OCI-LY3 (cell line): ENCODE measurements at regions not wholly inside any gene's neighbourhood (a gene's known extent, or its start where the extent isn't known, plus 50 kb on each side); places are given as distances from the start of the nearest gene placed in this dataset.
A peak's percentile ranks its signal among the peaks of the same experiment; 100 is the strongest.

ENCODE experiments used
- H2AFZ ChIP-seq: fragments of 200-600, 300-600 bp; shearing (Covaris generic); 2 replicates; pipeline ENCODE4 v1.6.0; 2014; ENCODE audit warnings: antibody characterized with exemption, low read depth, low read length
- H3K27ac ChIP-seq: fragments of 200-600, 300-600 bp; sonication (generic); 2 replicates; pipeline ENCODE4 v1.5.1; 2014; ENCODE audit warnings: mild to moderate bottlenecking, low read length, moderate library complexity, mixed read lengths
- H3K27me3 ChIP-seq: fragments of 200-600, 300-600 bp; sonication (generic); 2 replicates; pipeline ENCODE4 v1.6.1; 2014; ENCODE audit warnings: low read depth, low read length, mixed read lengths
- H3K36me3 ChIP-seq: fragments of 200-600, 300-600 bp; sonication (generic); replicated peaks from 2 replicates; pipeline ENCODE3; 2014; ENCODE audit warnings: low read depth, low read length, mixed read lengths
- H3K4me1 ChIP-seq: fragments of 300-600, 200-600 bp; sonication (generic); 2 replicates; pipeline ENCODE4 v1.6.1; 2014; ENCODE audit warnings: low read length, mixed read lengths
- H3K4me2 ChIP-seq: fragments of 200-600, 300-600 bp; sonication (generic); 2 replicates; pipeline ENCODE4 v1.6.1; 2014; ENCODE audit warnings: low read length, mixed read lengths
- H3K4me3 ChIP-seq: fragments of 300-600, 200-600 bp; sonication (generic); 2 replicates; pipeline ENCODE4 v1.5.1; 2014; ENCODE audit warnings: antibody characterized with exemption, mild to moderate bottlenecking, low read length, moderate library complexity
- H3K79me2 ChIP-seq: fragments of 300-600, 200-600 bp; shearing (Covaris generic); 2 replicates; pipeline ENCODE4 v1.6.1; 2014; ENCODE audit warnings: mild to moderate bottlenecking, low read length, mixed read lengths
- H3K9ac ChIP-seq: fragments of 300-600, 200-600 bp; shearing (Covaris generic); 2 replicates; pipeline ENCODE4 v1.6.0; 2014; ENCODE audit warnings: mild to moderate bottlenecking, low read length, moderate library complexity
- H3K9me3 ChIP-seq: fragments of 200-600, 300-600 bp; shearing (Covaris generic); 2 replicates; pipeline ENCODE4 v1.6.1; 2014; ENCODE audit warnings: low read length, mixed read lengths; ENCODE audit not compliant: insufficient read depth
- H4K20me1 ChIP-seq: fragments of 200-600, 300-600 bp; sonication (generic); 2 replicates; pipeline ENCODE4 v1.6.1; 2016; ENCODE audit warnings: low read length, mixed read lengths; ENCODE audit not compliant: insufficient read depth
- CTCF ChIP-seq: fragments of 200-600, 300-600 bp; sonication (generic); IDR thresholded peaks from 2 replicates; pipeline ENCODE4 v1.5.1; 2014; ENCODE audit warnings: antibody characterized with exemption, low read length, low read depth
- EZH2phosphoT487 ChIP-seq: fragments of 200-600 bp; shearing (Covaris generic); IDR thresholded peaks from 2 replicates; pipeline ENCODE4 v1.6.1; 2018; ENCODE audit warnings: antibody characterized with exemption, mixed run types, low read depth

GRCh38 chr4:133439830-133440229 lies 290.7 kb downstream of the PCDH10 start:
- no peak overlapping the region for H3K9ac ChIP-seq

DNA sequence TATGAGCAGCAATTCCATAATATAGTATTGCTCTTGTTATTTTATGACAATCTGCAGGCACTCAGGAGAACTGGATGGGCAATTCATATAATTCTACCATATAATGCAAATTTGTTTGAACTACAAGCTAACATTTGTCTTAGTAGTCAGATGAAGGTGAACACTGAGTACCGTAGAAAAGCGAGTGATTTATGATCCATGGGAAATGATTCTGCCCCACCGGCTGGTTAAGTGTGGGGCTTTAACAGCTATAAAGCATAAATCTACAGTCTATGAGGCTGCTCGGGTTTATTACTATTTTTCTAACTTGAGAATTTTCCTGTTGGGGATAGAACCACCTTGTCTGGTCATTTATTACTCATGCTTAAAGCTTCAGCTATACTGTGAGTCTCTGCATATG lies 275.5 kb downstream of the PCDH10 start:
- Histone ChIP-seq H3K9ac (no peak overlapping the region), H3K4me2 (no peak overlapping the region), H3K27me3 (no peaks in the 10 kb centered on the region), H3K79me2 (no peaks in the 10 kb centered on the region), H3K4me1 (no peaks in the 10 kb centered on the region), H3K27ac (no peak overlapping the region), H2AFZ (peak overlapping the region; percentile 37; the same call in 1 of the 2 replicates), H3K36me3 (no peaks in the 10 kb centered on the region), H3K9me3 (no peaks in the 10 kb centered on the region), H3K4me3 (no peak overlapping the region), H4K20me1 (no peaks in the 10 kb centered on the region)
- TF ChIP-seq CTCF: no peak
- TF ChIP-seq EZH2phosphoT487: no peak

More at GRCh38 chr4:133439830-133440229, 290.7 kb downstream of the PCDH10 start:
- Histone ChIP-seq H3K9me3 (no peaks in the 10 kb centered on the region), H3K27me3 (no peaks in the 10 kb centered on the region), H3K27ac (no peak overlapping the region), H3K4me3 (no peak overlapping the region), H3K36me3 (no peaks in the 10 kb centered on the region), H4K20me1 (no peaks in the 10 kb centered on the region), H2AFZ (no peak overlapping the region), H3K4me2 (no peak overlapping the region), H3K4me1 (no peaks in the 10 kb centered on the region), H3K79me2 (no peaks in the 10 kb centered on the region)
- TF ChIP-seq CTCF (no peak), EZH2phosphoT487 (no peak)

DNA sequence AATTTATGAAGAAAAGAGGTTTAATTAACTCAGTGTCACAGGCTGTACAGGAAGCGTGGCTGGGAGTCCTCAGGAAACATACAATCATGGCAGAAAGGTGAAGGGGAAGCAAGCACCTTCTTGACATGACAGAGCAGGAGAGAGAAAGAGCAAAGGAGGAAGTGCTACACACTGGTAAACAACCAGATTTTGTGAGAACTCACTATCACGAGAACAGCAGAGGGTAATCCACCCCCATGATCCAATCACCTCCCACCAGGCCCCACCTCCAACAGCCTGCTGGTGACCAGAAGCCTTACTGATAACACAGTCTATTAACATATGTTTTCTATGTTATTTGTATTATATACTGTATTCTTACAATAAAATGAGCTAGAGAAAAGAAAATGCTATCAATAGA lies 254.8 kb downstream of the PCDH10 start:
- Histone ChIP-seq H3K4me1 (no peaks in the 10 kb centered on the region), H3K27ac (no peak overlapping the region), H3K9ac (no peak overlapping the region), H3K36me3 (no peaks in the 10 kb centered on the region), H3K4me3 (no peak overlapping the region), H3K9me3 (no peaks in the 10 kb centered on the region), H4K20me1 (no peaks in the 10 kb centered on the region), H3K27me3 (no peaks in the 10 kb centered on the region), H2AFZ (peak overlapping the region; percentile 4; the same call in 1 of the 2 replicates), H3K79me2 (no peaks in the 10 kb centered on the region), H3K4me2 (no peak overlapping the region)
- TF ChIP-seq EZH2phosphoT487: no peak

- H3K79me2 ChIP-seq: no peaks in the 10 kb centered on the region
- H3K27ac ChIP-seq: no peak overlapping the region
- H2AFZ ChIP-seq: no peak overlapping the region
- no peaks in the 10 kb centered on the region for H3K4me1 ChIP-seq
- no peak overlapping the region for H3K9ac ChIP-seq
- no peaks in the 10 kb centered on the region for H3K36me3 ChIP-seq
- no peaks in the 10 kb centered on the region for H4K20me1 ChIP-seq
- H3K4me2 ChIP-seq: no peak overlapping the region
- H3K9me3 ChIP-seq: no peaks in the 10 kb centered on the region
- no peaks in the 10 kb centered on the region for H3K27me3 ChIP-seq
- no peak overlapping the region for H3K4me3 ChIP-seq
- no peak for TF ChIP-seq EZH2phosphoT487
- no peak for TF ChIP-seq CTCF
Measured at GRCh38 chr4:133402616-133403015, 253.5 kb downstream of the PCDH10 start.
